Ecto neural progenitor cell (in vitro differentiated cells): ENCODE measurements at regions not wholly inside any gene's neighbourhood (a gene's known extent, or its start where the extent isn't known, plus 50 kb on each side); places are given as distances from the start of the nearest gene placed in this dataset.
"Not testable (repeated sequence)": the region's sequence is repeated elsewhere in the genome, so short reads cannot be mapped to it uniquely, and the experiment has no call there.

Experiments
- DNase-seq: peaks from one replicate; pipeline ENCODE4 v3.0.0-alpha.2; 2018; ENCODE audit warnings: low spot score

DNA sequence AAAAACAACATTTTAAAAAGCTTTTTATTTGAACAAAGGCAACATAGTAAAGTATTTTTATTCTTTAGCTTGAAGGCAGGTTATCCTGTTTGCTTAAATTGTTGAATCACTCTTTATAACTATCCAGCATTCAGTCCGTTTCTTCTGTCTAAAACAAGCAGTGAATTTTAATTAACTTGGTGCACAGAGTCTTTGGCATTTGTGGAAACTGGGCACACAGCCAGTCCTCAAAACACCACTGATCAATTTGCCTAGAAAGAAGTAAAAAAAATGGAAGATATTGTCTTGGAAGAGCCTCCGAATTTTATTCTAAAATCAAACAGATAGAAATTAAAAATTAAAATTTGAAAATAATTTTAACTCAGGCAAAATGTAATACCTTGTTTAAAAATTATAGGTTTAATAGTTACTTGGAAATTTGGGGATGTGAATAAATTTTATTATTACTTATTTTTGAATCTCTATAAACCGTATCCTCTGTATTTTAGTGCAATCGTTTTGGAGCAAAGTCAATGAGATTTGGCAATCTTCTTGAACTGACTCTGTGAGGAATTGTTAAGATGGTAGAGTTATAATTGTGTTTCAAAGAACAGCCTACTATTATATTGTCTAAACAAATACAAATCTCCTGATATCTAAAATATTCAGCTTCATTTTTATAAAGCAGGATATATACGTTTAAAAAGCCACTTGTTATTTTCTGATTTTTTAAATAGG is 927.0 kb downstream of the SLC16A7 start:
- DNase-seq = no peak

DNA sequence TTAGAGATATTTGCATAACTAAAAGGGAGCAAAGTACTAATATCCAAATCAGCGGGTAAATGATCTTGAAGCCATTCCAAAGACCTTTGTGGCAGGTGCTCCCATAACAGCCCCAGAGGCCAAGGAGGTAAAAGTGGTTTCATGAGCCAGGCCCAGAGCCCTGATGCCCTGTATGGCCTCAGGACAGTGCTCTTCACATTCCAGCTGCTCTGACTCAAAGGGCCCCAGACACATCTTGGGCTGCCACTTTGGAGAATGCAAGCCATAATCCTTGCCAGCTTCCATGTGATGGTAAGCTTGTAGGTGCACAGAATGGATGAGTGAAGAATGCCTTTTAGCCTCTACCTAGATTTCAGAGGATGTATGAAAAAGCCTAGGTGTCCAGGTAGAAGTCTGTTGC is 933.4 kb downstream of the SLC16A7 start:
- no peak for DNase-seq

DNA sequence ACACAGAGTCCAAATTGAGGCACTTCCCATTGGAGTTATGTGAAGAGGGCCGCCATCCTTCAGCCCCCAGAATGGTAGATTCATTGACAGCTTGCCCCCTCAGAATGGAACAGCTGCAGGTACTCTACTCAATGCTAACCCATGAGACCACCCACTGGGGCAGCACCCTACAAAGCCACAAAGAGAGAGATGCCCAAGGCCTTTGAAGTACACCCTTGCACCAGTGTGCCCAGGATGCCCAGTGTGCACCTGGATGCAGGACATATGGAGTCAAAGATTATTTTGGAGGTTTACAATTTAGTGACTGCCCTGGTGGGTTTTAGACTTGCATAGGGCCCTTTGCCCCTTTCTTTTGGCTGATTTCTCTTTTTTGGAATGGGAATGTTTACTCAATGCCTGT is 933.9 kb downstream of the SLC16A7 start:
- no peak for DNase-seq

DNA sequence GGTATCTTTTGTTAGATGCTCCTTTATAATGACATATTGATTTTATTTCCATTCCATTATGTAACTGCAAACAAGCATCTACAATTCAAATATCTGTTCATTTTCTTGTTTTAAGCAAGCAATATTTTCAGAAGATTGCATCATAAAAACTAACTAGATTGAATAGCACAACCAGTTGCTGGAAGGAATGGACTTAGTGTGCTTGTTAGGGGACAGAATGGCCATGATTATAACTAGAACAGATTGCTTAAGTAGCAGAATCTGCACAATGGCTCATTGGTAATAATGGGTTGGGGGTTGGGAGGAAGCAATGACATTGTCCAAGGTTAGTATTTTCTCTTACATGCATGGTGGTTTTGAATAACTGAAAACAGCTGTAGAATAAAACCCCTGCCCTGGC is 939.5 kb downstream of the SLC16A7 start:
- DNase-seq = no peak

DNA sequence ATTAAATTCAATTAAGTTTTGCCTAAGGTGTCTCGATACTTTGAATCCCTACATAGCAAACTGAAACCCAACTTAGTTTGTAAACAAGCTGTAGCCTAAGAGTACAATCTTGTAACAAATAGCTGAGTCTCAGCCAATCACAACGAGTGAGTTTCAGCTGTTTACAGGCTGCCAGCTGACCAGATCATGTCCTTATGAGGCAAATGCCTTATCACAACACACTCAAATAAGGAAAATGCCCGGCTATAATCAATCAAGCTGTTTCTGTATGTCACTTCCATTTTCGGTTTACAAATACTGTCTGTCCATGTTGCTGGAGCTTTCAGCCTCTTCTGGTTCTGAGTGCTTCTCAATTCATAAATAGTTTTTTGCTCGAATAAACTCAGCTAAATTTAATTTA is 943.8 kb downstream of the SLC16A7 start:
- DNase-seq = no peak

DNA sequence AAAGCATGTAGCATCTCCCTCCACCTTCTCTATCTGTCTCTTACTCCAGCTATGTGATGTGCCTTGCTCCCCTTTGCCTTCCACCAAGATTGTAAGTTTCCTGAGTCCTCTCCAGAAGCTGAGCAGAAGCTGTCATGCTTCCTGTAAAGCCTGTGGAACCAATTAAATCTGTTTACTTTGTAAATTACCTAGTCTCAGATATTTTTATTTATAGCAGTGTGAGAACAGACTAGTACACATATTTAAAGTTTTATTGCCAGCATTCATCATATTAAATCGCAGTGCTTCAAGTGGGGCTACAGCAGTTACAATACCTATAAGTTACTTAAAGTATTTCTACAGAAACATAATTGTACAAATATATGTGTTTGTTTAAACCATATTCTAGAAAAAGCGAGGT is 973.1 kb downstream of the SLC16A7 start:
- no peak for DNase-seq

DNA sequence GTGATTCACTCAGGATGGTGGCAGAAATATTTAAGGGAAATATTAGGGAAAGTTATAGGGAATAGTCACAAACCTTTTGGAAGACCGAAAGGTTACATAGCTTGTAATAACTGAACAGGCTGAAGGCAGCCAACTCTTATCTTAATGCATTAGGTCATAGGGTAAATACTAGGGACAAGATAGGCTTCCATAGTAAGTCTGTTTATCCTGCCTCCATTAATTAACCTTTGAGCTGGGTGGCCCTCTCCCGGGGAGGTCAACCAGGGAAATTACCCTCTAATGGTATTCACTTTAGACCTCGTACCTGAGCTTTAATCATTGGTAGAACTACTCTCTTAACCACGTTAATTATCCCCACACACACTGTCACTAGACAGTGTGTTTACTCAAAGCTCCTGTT is 981.8 kb downstream of the SLC16A7 start:
- DNase-seq = no peak

DNA sequence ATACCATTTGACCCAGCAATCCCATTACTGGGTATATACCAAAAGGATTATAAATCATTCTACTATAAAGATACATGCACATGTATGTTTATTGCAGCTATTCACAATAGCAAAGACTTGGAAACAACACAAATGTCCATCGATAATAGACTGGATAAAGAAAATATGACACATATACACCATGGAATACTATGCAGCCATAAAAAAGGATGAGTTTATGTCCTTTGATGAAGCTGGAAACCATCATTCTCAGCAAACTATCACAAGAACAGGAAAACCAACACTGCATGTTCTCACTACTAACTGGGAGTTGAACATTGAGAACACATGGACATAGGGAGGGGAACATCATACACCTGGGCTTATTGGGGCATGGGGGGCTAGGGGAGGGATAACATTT is 991.8 kb downstream of the SLC16A7 start:
- DNase-seq = not testable (repeated sequence)

DNA sequence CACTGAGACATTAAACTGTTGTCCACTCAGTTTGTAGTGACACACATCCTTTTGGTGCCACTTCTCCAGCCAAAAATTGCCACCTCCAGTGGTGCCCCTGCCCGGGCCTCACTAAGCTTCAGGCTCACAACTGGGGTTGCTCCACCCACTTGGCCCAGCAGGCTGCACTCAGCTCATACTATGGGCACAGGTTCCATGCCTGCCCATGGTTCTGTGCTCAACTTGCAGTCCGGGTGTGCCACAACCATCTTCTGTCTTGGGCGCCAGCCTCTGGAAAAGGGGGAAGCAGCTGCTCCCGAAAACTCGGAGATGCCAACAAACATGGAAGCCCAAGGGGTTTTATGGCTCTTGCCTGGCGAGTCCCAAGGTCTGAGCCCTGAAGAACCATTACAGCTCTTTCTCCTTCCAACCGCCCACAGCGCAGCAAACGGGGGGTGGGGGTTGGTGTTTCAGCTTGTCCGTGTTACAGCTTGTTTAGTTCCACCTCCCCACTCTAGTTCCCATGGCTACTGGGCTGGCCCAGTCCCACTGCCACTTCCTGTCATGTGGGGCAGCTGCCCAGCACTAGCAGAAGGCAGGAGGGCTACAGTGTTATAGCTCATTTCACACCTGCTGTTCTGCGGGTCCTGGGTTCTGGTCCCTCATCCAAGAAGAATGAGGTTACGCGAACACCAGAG is 998.3 kb downstream of the SLC16A7 start:
- no peak for DNase-seq

DNA sequence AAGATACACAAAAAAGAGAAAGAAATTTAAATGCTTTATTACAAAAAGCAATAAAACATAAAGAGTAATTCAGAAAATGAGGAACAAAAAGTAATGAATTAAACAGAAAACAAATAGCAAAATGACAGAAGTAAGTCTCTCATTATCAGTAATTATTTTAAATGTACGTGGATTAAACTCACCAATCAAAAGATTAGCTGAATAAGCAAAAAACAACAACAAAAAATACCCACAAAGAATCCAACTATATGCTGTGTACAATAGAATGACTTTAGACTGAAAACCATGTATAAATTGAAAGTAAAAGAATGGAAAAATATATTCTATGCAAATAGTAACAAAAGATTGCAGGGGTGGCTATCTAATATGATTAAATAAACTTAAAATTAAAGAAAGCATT is 1006.8 kb downstream of the SLC16A7 start:
- no peak for DNase-seq

DNA sequence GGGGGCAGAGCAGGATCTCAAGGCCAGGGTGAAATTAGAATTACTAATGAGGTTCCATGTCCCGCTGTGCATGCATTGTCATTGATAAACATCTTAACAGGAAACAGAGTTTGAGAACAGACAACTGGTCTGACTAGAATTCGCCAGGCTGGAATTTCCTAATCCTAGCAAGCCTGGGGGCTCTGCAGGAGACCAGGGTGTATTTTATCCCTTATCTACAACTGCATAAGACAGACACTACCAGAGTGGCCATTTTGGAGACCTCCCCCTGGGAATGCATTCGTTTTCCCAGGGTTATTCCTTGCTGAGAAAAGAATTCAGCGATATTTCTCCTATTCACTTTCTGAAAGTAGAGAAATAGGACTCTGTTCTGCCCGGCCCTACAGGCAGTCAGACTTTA is 1007.6 kb downstream of the SLC16A7 start:
- not testable (repeated sequence) for DNase-seq

DNA sequence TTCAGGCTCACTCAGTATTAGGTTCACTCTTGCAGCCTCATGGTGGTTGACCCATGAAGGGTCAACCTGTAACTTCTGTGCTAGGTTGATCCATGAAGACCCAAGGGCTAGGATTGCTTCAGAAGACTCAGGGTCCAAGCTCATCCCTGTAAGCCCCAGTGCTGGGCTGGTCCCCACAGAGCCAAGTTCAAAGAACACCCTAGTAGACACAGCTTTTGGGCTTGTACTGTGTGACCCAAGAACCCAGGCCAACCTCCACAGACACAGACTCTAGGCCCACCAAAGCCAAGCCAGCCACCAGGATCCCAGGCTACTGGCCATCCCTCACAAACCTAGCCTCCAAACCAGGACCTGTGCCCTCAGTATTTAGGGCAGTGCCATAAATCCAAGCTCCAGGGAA is 1020.6 kb downstream of the SLC16A7 start:
- no peak for DNase-seq

DNA sequence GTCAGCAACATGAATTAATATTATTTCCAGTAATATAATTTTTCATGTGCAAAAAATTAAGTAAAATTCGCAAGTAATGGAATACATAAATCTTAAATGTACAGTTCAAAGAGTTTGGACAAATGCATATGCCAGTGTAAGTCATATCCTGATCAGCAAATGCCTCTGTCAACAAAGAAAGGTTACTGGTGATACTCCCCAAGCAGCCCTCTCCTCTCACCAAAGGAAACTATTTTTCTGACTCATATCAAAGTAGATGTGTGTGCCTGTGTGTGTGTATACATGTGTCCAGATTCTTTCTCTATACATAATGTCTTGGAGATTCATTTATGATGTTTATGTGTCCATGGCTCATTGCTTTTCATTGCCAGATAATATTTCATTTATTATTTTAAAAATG is 1035.0 kb downstream of the SLC16A7 start:
- no peak for DNase-seq

DNA sequence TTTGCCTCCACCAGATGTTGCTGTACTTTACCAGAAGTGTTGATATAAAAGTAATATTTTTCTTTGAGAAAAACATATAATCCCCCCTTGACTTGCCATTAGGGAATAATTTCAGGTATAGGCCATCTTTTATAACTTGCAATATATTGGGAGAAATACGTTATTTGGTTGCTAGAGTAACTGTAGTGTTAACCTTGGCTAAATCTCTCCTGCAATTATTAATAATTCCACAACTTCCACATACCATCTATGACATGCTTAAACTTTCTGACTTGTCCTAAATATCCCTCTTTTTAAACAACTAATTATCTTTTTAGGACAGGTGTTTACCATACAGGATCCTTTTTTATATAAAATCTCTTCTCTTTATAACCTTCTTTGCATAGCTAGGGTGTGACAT is 1048.2 kb downstream of the SLC16A7 start:
- DNase-seq = no peak

DNA sequence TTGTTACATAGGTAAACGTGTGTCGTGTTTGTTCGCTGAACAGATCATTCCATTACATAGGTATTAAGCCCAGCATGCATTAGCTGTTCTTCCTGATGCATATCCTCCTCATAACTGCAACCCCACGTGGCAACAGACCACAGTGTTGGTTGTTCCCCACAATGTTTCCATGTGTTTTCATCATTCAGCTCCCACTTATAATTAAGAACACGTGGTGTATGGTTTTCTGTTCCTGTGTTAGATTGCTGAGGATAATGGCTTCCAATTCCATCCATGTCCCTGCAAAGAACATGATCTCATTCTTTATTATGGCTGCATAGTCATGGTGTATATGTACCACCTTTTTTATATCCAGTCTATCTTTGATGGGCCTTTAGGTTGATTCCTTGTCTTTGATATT is 1071.1 kb downstream of the SLC16A7 start:
- no peak for DNase-seq

DNA sequence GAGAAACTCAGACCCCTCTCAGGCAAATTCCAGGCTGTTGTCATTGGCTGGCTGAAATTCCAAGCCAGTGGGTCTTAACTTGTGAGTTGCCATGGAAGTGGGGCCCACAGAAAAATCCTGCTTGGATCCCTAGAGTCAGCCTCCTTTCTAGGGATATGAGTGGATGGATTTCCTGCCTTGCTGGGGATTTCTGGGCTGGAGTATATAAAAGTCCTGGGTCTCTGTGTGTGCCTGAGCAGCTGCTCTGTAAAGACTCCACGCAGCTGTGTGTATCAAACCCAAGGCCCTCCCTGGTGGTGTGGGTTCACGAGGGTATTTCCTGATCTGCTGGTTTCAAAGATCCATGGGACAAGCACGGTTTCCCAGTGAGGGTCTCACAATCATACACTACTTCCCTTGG is 1077.1 kb downstream of the SLC16A7 start:
- no peak for DNase-seq

DNA sequence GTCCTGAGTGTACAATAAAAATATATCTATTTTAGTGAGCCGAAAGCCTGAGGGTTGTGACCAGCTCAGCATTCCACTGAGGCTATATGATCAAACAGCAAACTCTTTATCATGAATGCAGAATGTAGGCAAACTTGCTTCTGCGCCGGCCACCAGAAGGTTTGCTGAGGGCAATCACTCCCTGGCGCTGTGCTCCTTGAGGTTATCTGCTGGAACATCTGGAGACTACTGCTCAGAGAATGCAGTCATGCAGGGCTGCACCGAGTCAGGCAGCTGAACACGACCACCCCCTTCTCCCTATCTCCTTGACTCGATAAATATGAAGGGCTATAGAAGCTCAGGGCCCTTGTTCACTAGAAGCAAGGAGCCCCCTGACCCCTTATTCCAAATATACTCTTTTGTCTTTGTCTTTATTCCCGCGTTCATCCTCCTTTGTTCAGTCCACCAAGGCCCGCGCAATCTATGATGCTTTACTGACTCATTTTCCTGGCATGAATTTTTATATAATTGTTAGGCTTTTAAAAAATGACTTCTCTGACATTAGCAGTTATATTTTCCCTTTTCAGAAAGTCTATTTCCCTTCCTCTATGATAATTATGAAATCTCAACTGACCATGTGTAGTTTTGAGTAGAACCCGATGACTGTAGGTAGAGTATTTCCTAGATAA is 1089.3 kb downstream of the SLC16A7 start:
- DNase-seq = no peak

DNA sequence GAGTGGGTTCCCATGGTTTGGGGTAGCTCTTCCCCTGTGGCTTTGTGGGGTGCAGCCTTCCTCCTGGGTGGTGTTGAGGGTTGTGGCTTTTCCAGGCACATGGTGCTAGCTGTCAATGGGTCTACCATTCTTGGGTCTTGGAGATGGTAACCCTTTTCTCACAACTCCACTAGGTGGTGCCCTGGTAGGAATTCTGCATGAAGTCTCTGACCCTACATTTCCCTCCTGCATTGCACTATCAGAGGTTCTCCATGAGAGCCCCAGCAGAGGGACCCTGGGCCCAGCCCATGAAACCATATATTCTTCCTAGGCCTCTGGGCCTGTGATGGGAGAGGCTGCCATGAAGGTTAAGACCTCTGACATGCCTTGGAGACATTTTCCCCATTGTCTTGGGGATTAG is 1093.3 kb downstream of the SLC16A7 start:
- no peak for DNase-seq

DNA sequence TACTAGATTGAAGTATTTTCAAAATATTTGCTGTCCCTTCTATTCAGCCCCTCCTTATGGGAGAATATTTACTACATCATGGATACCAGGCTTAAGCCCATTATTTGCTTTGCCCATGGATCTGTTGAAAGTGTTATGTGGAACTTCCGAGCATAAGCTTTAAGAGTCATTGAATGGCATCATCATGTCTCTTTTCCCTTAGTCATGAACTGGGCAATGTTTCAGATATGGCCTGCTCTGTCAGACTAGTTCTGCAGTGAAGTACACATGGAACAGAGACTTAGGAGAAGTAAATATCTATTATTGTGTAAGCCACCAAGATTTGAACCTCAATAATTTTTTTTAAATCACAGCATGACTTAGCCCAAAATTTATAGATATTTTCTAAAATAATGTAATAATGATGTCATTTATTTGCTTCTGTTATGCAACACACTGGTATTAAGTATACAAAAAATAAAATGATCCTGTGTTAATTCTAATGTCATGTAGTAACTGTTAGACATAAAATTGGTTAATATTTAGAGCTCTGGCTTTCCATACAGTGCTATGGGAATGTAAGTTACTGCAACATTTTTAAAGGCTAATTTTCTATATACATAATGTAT is 1097.3 kb downstream of the SLC16A7 start:
- DNase-seq = no peak

DNA sequence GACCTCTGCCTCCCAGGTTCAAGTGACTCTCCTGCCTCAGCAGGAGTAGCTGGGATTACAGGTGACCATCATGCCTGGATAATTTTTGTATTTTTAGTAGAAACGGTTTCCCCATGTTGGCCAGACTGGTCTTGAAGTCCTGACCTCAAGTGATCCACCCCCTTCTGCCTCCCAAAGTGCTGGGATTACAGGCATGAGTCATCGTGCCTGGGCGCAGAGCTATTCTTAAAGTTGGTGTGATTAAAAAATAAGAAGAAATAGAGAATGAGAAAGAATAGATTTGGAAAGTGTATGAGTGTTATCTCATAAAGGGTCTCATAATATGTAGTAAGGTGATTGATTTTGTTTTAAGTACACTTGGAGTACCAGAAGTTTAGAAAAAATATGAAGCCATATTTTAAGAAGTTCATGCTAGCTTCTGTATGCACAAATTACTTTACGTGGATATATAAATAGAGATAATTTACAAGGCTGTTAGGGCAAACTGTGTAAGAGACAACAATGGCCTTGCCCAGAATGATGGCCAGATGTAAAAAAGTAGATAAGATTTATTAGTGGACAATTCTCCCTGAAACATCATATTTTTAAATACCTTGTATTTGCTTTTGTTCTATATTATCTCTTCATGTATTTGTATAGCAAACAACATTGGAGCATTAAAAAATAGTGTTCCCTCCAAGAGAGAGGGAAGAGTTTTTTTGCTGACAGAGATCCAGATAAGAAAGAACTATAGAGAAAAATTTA is 1108.5 kb downstream of the SLC16A7 start:
- no peak for DNase-seq

DNA sequence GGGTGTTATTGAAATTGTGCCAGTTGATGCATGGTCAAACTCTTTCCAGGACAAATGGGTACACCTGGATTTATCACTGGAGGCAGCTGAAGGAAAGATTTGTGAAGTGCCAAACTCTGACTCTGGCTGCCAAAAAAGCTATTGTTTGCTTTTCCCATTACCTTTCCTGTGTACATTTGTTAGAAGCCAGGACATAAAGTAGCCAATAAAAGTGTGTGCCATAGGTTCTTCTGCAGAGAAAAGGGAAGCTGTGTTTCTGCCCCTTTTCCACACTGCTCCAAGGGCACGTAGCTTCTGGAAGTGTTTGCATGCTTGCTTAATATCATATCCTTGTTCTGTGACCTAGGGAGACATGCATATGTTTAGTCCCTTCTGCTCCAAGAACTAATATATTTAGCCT is 1114.4 kb downstream of the SLC16A7 start:
- DNase-seq = no peak

DNA sequence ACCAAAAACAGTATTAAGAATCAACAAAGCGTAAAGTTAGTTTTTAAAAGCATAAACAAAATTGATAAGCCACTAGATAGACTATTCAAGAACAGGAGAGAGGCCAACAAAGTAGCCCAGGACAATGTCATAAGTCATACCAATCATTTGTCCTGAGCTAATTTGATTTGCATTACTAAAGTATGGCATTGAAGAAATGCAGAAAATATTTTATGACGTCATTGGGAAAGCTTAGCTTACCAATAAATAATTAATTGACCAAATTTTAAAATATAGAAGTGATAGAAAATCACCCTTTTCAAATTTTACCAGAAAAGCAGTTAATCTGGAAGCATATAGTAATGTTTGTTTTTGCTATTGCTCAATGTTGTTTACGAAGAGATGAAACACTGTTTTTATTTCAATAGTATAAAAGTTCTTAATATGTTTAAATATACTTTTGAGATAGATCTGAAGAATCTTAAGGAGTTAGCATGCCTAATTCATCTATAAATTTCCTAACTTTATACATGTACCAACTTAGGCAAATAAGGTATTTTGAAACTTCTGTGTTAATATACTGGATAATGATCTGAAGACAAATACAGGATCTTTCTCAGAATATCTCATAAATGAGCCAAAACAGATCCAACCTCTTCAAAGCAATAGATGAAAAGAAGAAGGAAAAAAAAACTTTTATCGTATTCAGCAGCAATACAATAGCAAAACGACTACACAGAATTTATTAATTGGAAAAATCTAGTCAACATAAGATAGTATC is 1118.5 kb downstream of the SLC16A7 start:
- DNase-seq = no peak
